ENCODE measurements at regions not wholly inside any gene's neighbourhood (a gene's known extent, or its start where the extent isn't known, plus 50 kb on each side); places are given as distances from the start of the nearest gene placed in this dataset.
"Not testable (repeated sequence)": the region's sequence is repeated elsewhere in the genome, so short reads cannot be mapped to it uniquely, and the experiment has no call there.

DNA sequence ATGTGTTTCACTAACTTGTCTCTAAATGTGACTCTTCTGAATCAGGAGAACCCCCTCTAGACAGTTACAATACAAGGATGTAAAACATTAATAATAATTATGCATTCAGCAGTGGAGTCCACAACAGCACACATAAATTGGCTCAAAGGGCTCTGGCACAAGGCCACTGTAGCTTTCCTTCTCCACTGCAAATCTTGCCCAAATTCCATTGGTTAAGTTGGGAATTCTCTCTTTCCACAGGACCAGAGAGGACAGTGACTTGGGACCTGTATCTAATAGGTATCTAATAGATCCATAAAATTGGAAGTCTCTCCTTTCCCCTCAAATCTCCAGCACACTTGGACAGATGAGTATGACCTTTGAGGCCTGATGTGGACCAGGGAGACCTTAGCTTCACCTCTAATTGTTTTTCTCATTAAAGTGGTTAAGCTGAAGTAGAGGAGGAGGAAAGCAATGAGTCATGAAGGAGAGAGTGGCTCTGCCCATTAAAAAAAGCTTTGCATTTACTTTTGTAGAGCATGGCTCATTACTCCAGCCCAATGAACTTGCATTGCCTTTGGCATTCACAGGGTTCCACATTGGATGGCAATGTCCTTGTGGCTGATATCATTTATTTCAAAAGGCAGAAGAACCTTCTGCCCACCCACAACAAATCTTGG is 72.3 kb upstream of the SH3RF1 start:
- DNase-seq (ENCODE audit: low spot score) = no peak

DNA sequence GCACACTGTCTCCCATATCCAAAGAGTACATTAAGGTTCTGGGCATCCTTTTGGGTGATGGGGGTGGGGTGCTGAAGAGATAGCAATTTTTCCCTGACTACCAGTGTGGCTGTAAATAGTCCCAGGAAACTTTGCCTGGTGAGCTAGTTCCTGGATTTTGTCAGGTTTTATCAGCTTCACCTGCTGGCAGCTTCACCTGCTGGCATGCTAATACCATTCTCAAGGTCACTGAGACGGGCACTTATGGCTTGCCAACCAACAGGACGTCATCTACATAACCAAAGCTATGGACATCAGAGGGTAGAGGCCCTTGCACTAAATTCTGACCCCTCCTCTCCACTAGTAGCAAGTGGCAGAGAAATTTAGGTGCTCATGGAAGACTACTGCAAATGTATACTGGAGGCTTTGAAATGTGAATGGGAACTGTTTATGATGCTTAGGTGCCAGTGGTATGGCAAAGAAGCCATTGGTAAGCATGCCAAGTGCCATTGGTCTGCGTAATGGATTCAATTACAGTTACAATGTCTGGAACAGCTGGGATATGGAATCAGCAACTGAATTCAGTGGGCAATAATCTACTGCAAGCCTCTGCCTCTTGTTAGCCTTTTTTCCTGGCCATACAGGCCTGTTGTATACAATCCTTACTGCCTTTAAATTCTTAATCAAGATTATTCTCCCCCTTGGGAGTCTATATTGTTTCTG is 71.6 kb upstream of the SH3RF1 start:
- no peak for DNase-seq (ENCODE audit: low spot score)

GRCh38 chr4:169341490-169341889 is 70.7 kb upstream of the SH3RF1 start:
- DNase-seq (ENCODE audit: low spot score) = no peak

- DNase-seq (ENCODE audit: low spot score) = no peak
Observed at GRCh38 chr4:169340834-169341233, 70.1 kb upstream of the SH3RF1 start.

DNA sequence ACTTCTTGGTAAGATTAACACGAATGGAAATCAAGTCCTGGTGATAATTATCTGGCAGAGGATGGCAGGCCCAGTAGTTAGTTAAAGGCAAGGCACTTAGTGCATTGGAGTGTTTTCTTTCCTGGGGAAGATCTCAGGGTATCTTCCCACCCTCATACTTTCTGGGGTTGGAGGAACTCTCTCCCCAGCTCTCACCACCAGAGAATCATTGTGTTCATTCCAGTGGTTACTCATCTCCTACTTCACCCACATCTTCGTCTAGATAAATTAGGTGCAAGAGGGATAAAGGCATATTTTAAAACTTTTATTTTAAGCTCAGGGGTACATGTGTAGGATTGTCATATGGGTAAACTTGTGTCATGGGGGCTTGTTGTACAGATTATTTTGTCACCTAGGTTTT is 67.5 kb upstream of the SH3RF1 start:
- DNase-seq (ENCODE audit: low spot score) = no peak

- no peak for DNase-seq (ENCODE audit: low spot score)
Observed at GRCh38 chr4:169337510-169337909, 66.8 kb upstream of the SH3RF1 start.

- peak; percentile 56 for DNase-seq (ENCODE audit: low spot score)
Observed at GRCh38 chr4:169335331-169335730, 64.6 kb upstream of the SH3RF1 start.

- DNase-seq (ENCODE audit: low spot score) = no peak
Observed at GRCh38 chr4:169334335-169334734, 63.6 kb upstream of the SH3RF1 start.

GRCh38 chr4:169333265-169333664 is 62.5 kb upstream of the SH3RF1 start:
- DNase-seq (ENCODE audit: low spot score) = no peak

- DNase-seq (ENCODE audit: low spot score) = no peak
Observed at GRCh38 chr4:169332583-169332982, 61.8 kb upstream of the SH3RF1 start.

- no peak for DNase-seq (ENCODE audit: low spot score)
Observed at GRCh38 chr4:169330811-169331210, 60.1 kb upstream of the SH3RF1 start.

DNA sequence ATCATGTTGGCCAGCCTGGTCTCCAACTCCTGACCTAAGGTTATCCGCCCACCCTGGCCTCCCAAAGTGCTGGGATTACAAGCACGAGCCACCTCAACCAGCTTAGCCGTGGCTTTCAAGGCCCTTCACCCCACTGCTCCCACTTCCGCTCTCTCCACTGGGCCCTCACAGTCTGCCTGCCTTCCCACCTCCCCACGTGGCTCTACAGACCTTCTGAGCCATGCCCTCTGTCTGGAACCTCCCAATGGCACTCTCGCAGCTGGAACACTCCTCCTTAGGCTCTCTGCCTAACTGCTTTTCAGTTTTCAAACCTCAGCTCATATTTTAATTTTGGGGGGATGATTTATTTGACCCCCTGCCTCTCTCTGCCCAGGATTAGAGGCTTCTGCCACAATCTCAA is 59.3 kb upstream of the SH3RF1 start:
- no peak for DNase-seq (ENCODE audit: low spot score)

DNA sequence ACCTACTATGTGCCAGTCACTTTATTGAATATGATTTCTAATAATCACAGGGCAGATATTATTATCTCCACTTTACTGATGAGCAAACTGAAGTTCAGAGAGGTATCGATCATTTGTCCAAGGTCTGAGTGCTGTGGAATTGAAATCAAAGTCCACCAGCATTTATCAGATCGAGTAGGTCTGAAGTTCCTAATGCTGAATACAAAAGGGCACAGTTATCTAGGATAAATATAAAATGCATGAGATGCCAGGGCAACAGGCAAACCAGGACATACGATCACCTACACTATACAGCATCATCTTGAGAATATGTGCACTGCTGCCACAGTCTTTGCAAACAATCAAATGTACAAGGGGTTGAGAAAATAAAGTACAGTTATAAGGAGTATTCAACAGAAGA is 57.2 kb upstream of the SH3RF1 start:
- DNase-seq (ENCODE audit: low spot score) = no peak

DNA sequence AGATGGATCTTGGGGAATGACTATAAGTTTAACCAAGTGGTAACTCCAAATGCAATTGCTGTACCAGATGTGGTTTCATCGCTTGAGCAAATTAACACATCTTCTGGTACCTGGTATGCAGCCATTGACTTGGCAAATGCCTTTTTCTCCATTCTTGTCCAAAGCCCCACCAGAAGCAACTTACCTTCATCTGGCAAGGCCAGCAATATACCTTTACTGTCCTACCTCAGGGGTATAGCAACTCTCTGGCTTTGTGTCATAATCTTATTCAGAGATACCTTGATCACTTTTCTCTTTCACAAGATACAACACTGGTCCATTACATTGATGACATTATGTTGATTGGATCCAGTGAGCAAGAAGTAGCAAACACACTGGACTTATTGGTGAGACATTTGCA is 53.2 kb upstream of the SH3RF1 start:
- not testable (repeated sequence) for DNase-seq (ENCODE audit: low spot score)

DNA sequence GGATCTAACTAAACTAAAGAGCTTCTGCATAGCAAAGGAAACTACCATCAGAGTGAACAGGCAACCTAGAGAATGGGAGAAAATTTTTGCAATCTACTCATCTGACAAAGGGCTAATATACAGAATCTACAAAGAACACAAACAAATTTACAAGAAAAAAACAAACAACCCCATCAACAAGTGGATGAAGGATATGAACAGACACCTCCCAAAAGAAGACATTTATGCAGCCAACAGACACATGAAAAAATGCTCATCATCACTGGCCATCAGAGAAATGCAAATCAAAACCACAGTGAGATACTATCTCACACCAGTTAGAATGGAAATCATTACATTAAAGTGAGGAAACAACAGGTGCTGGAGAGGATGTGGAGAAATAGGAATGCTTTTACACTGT is 52.1 kb upstream of the SH3RF1 start:
- not testable (repeated sequence) for DNase-seq (ENCODE audit: low spot score)

All from COLO829 (cell line).